Stimulated activated CD8-positive, alpha-beta memory T cell treated with anti-CD3 and anti-CD28 coated beads, Interleukin-7, amount 100 ng/mL, for 48 hours (primary cell): ENCODE measurements at regions not wholly inside any gene's neighbourhood (a gene's known extent, or its start where the extent isn't known, plus 50 kb on each side); places are given as distances from the start of the nearest gene placed in this dataset.

Source experiments
- DNase-seq, 2 donors: peaks; one replicate each; pipeline ENCODE4 v3.0.0-alpha.2; 2020; ENCODE audit warnings: low read depth in 1 of 2; ENCODE audit errors: extremely low read depth in 1 of 2

GRCh38 chr3:157751386-157751785 is 248.2 kb upstream of the VEPH1 start:
- DNase-seq: no peak

DNA sequence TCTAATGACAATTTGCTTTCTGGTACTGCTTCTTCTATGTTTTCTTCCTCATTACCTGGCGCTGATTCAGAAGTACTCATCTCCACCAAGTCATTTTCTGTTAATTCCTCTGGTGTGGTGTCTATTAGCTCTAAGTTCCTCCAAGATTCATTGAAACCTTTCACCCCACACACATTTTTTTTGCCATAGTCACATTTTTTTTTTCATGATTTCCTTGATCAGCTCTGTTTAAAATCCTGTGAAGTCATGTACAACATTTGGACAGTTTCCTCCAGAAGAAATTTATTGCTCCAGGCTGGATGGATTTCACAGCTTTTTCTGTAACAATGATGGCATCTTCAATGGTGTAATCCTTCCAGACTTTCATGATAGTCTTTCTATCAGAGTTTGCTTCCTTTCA is 243.2 kb upstream of the VEPH1 start:
- no peak for DNase-seq

- no peak for DNase-seq
These were observed 238.4 kb upstream of the VEPH1 start for GRCh38 chr3:157741607-157742006.

DNA sequence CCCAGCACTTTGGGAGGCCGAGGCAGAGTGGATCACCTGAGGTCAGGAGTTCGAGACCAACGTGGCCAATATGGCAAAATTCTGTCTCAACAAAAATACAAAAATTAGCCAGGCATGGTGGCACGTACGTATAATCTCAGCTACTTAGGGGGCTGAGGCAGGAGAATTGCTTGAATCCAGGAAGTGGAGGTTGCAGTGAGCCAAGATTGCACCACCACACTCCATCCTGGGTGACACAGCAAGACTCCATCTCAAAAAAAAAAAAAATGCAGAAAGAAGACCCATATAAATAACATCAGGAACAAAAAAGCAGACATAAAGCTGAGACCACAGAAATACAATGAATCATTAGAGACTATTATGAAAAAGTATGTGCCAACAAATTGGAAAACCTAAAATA is 235.2 kb upstream of the VEPH1 start:
- DNase-seq: no peak

DNA sequence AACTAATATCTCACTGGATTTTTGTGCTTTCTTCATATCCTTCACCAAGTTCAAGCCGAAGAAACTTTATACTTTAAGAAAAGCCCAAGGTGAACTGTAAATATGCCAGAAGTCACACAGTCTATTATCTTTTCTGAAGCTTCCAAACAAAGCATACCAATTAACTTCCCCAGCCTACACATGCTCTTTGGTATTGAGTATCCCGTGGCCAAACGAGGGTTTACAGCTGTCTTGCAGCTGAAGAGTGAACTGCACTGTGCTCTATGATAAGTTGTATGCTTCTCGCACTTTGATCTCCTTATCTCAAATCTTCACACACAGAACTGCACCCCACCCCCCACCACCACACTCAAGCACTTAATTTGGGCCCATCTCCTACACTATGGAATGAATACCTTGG is 215.6 kb upstream of the VEPH1 start:
- DNase-seq: no peak

DNA sequence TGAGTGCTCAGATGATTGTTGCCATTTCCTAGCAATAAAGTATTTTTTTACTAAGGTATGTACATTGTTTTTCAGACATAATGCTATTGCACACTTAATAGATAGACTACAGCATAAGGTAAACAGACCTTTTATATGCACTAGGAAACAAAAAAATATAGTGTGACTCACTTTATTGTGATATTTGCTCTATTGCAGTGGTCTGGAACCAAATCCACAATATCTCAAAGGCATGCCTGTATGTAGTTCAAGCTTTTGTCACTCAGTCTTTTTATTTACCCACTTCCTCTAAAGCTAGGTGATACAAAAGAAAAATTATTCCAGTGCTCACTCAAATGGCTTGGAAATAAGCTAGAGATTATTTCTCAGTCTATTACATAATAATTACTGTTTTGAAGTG is 209.9 kb upstream of the VEPH1 start:
- DNase-seq: no peak

DNA sequence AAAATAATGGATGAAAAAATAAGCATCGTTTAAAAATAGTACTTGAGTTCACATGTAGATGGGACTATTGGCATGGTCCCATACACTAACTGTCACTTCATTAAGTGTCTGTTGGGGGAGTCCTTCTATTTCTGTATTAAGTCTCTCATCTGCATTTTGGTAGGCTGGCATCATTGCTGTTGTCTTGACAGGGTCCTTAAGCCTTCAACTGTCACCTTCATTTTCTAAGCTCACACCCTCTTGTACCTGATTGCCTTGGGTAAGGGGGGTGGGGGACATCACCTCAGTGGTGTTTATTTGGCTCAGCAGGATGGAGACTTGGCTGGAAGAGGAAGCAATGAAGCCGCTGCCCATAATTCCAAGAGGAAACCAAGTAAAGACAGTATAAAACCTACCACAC is 202.0 kb upstream of the VEPH1 start:
- no peak for DNase-seq

DNA sequence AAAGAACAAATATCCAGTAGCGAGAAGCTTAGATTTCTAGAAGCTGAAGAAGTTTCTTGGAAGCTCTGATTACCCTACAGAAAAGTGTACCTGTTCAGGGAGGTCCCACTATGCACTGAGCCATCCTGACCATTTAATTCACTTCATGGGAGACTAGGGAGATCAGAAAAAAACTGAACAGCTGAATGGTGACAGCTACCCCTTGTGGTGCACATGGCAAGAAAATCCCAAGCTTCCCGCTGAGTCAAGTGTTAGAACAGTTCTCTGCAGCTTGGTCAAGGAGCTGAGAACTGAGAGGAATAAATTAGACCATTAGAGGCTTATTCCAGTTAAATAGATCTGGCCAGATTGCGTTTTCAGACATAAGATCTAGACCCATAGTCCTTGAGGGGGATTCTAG is 197.2 kb upstream of the VEPH1 start:
- DNase-seq: no peak

- no peak for DNase-seq
These were observed 192.4 kb upstream of the VEPH1 start for GRCh38 chr3:157695586-157695985.

DNA sequence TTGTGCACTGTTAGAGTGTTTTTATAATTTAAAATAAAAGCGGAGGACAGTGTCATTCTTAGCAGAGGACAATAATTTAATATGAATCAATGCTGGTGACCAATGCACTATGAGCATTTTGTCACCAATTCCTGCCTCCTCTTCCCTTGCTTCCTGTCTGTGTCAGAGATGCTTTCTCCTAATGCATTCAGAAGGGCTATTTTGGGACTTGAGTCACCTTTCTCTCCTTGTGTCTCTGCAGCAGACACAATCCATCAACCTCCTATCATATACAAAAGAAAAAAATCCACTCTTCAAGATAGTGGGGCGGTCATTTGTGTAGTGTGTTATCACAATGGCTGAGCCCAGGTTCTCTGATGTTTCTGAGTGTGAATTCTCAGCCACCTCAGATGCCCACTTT is 191.9 kb upstream of the VEPH1 start:
- DNase-seq: no peak

GRCh38 chr3:157693762-157694161 is 190.5 kb upstream of the VEPH1 start:
- DNase-seq: no peak

- no peak for DNase-seq
These were observed 189.3 kb upstream of the VEPH1 start for GRCh38 chr3:157692468-157692867.

- no peak for DNase-seq
These were observed 180.5 kb upstream of the VEPH1 start for GRCh38 chr3:157683668-157684067.

GRCh38 chr3:157672061-157672460 is 168.8 kb upstream of the VEPH1 start:
- DNase-seq: no peak

GRCh38 chr3:157671656-157672055 is 168.4 kb upstream of the VEPH1 start:
- DNase-seq: no peak

DNA sequence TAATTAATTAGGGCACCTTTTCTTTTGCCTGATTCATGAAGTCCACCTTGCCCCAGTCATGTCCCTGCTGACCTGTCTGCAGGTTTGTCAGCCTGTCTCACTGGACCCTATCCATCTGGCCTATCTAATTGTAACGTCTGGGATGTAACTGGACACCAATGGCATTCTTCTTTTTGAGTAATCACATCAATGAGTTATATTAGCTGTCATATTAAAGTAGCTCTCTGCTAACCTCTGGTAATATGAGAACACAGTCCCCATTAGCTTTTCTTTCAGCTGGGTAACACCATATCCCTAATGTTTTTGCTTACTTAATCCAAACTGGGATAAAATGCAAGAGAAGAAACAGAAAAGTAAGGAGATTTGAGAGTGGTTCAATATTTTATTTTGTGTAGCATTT is 166.2 kb upstream of the VEPH1 start:
- DNase-seq: no peak

DNA sequence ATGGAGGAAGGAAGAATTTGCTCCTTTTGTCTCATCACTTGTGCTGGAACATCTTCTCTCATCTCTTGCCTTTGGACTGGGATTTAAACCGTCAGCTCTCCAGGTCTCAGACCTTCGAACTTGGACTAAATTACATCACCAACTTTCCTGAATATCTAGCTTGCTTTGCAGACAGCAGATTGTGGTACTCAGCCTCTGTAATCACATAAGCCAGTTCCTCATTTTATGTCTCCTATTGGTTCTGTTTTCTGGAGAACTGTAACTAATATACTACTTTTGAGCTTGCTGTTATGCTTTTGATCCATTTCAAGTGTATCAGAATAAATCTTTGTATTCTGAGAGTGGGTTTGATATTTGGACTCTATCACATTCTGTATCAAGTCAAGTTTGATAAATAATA is 164.3 kb upstream of the VEPH1 start:
- DNase-seq: no peak

DNA sequence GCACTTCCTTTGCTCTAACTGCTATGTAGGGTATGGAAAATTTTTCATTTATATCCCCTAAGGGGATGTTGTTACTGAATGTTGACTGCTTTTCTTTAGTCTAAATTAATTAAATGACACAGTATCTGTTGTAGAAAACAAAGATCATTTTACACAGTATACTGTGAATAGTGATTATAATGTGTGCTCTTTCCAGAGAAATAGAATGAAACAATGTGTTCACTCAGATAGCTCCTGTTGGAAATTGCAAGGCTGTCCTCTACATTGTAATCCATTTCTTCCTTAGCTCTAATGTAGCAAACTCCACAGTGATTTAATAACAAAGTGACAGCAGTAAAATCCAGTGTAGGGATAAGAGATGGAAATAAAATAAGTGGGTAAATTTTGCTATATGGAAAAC is 159.0 kb upstream of the VEPH1 start:
- DNase-seq: no peak

DNA sequence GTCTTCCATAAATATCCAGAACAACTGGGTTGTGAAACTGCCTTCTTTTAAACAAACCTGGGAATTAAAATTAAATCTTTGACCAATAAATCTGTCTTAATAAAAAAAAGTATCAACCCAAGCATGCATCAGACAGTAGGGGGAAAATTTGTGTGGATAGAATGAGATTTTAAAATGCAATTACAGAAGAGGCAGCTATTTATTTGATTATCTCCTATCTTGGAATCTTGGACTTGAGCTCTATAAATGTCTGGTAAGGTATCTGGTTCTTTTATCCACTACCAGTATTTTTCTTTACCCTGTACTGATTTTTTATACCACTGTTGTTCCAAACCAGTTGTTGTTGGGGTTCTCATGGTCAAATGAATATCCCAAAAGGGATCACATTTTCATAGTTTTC is 157.6 kb upstream of the VEPH1 start:
- no peak for DNase-seq

GRCh38 chr3:157652366-157652765 is 149.2 kb upstream of the VEPH1 start:
- DNase-seq: no peak

- no peak for DNase-seq
These were observed 147.5 kb upstream of the VEPH1 start for GRCh38 chr3:157650699-157651098.

DNA sequence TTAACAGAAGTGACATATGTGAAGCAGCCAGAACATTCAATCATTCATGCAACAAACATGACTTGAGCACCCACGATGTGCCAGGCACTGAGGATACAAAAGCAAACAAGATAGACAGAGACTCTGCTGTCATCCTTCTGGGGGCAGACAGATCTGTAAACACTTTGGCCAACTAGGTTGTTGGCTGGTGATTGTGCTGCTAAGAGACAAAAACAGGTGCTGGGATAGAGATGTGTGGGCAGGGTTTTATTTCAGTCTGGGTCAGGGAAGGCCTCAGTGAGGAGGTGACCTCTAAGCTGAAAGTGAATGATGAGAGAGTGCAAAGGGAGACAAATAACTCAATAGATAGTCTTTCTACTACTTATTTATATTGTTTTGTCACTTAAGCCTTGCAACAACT is 147.0 kb upstream of the VEPH1 start:
- no peak for DNase-seq

DNA sequence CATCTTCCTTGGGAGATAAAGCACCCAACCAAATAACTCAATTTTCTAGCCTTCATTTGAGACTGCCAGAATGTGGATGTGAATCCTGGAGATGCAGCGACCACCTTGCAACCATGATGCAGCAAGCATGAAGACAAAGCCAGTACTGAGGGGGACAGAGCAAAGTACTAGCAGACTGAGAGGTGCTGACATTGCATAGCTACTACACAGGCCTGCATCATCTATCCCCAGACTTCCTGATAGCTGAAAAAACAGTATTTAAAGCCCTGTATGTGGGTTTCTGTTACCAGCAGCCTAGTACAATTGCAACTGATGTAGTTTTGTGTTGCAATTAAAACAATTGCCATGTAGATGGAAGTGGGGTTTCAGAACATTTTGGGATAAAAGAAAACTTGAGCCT is 146.3 kb upstream of the VEPH1 start:
- DNase-seq: no peak

- no peak for DNase-seq
These were observed 144.6 kb upstream of the VEPH1 start for GRCh38 chr3:157647820-157648219.
